ENCODE measurements at regions not wholly inside any gene's neighbourhood (a gene's known extent, or its start where the extent isn't known, plus 50 kb on each side); places are given as distances from the start of the nearest gene placed in this dataset.
"Not testable (repeated sequence)": the region's sequence is repeated elsewhere in the genome, so short reads cannot be mapped to it uniquely, and the experiment has no call there.

- Histone ChIP-seq H3K4me2 (ENCODE audit: unreplicated experiment) (no peak overlapping the region), H3F3A (ENCODE audit: insufficient read depth) (no peaks in the 10 kb centered on the region), H3K4me3 (no peak overlapping the region), H3K27me3 (replicated peaks; ENCODE audit: insufficient read depth) (no peaks in the 10 kb centered on the region), H3K9me2 (ENCODE audit: insufficient read depth) (no peaks in the 10 kb centered on the region), H3K4me1 (ENCODE audit: insufficient read depth) (no peaks in the 10 kb centered on the region), H2AFZ (no peak overlapping the region), H3K9me3 (ENCODE audit: low read depth) (no peaks in the 10 kb centered on the region), H4K20me1 (ENCODE audit: insufficient read depth) (no peaks in the 10 kb centered on the region), H3K27ac (no peak overlapping the region), H3K79me2 (ENCODE audit: insufficient read depth) (no peaks in the 10 kb centered on the region), H3K36me3 (ENCODE audit: low read depth) (no peaks in the 10 kb centered on the region), H3K9ac (no peak overlapping the region)
- WGBS, 2 experiments (ENCODE audit: low coverage in 1 of 2, low lambda C conversion rate in 2 of 2, missing lambda C conversion rate in 2 of 2), result 18 to 26% methylated on average over 2 of the region's 2 CpGs
- DNase-seq, result no peak
- in situ Hi-C loops (cut with MboI), result no loop called here
- TF ChIP-seq EZH2phosphoT487 (IDR thresholded peaks at IDR 0.05; ENCODE audit: insufficient read depth, low read depth), result no peak
- TF ChIP-seq EZH2 (IDR thresholded peaks at IDR 0.05; ENCODE audit: insufficient read depth, poor library complexity, severe bottlenecking), result no peak
Measured at GRCh38 chr4:66741081-66741480, 804.2 kb downstream of the CENPC start.

- TF ChIP-seq EZH2 (IDR thresholded peaks at IDR 0.05; ENCODE audit: insufficient read depth, poor library complexity, severe bottlenecking) (no peak), EZH2phosphoT487 (IDR thresholded peaks at IDR 0.05; ENCODE audit: insufficient read depth, low read depth) (no peak)
- WGBS, 2 experiments (ENCODE audit: low coverage in 1 of 2, low lambda C conversion rate in 2 of 2, missing lambda C conversion rate in 2 of 2), result 11 to 19% methylated on average over 3 of the region's 3 CpGs
- no peak for DNase-seq
Measured at GRCh38 chr4:66736606-66737005, 808.7 kb downstream of the CENPC start.

GRCh38 chr4:66728280-66728679, 817.0 kb downstream of the CENPC start:
- no peak overlapping the region for H3K4me2 ChIP-seq (ENCODE audit: unreplicated experiment)
- H3K9ac ChIP-seq, result no peak overlapping the region
- H3K36me3 ChIP-seq (ENCODE audit: low read depth), result no peaks in the 10 kb centered on the region
- no peaks in the 10 kb centered on the region for H3K9me3 ChIP-seq (ENCODE audit: low read depth)
- H3K27ac ChIP-seq, result no peak overlapping the region
- no peak overlapping the region for H2AFZ ChIP-seq
- no peak overlapping the region for H3K4me3 ChIP-seq
- WGBS, 2 experiments (ENCODE audit: low coverage in 1 of 2, low lambda C conversion rate in 2 of 2, missing lambda C conversion rate in 2 of 2), result 3 to 17% methylated on average over 2 of the region's 2 CpGs
- H3K9me2 ChIP-seq (ENCODE audit: insufficient read depth), result no peaks in the 10 kb centered on the region
- no peaks in the 10 kb centered on the region for H3K27me3 ChIP-seq (replicated peaks; ENCODE audit: insufficient read depth)
- in situ Hi-C loops (cut with MboI), result no loop called here
- no peaks in the 10 kb centered on the region for H3F3A ChIP-seq (ENCODE audit: insufficient read depth)
- H3K4me1 ChIP-seq (ENCODE audit: insufficient read depth), result no peaks in the 10 kb centered on the region
- H4K20me1 ChIP-seq (ENCODE audit: insufficient read depth), result no peaks in the 10 kb centered on the region
- no peaks in the 10 kb centered on the region for H3K79me2 ChIP-seq (ENCODE audit: insufficient read depth)
- no peak for DNase-seq
- TF ChIP-seq EZH2 (IDR thresholded peaks at IDR 0.05; ENCODE audit: insufficient read depth, poor library complexity, severe bottlenecking) (no peak), EZH2phosphoT487 (IDR thresholded peaks at IDR 0.05; ENCODE audit: insufficient read depth, low read depth) (no peak)

More at GRCh38 chr4:66736606-66737005, 808.7 kb downstream of the CENPC start:
- no peaks in the 10 kb centered on the region for H3K36me3 ChIP-seq (ENCODE audit: low read depth)
- no peaks in the 10 kb centered on the region for H3K27me3 ChIP-seq (replicated peaks; ENCODE audit: insufficient read depth)
- H2AFZ ChIP-seq, result no peak overlapping the region
- no peaks in the 10 kb centered on the region for H3K9me3 ChIP-seq (ENCODE audit: low read depth)
- no peaks in the 10 kb centered on the region for H3K79me2 ChIP-seq (ENCODE audit: insufficient read depth)
- no peak overlapping the region for H3K27ac ChIP-seq
- no peaks in the 10 kb centered on the region for H4K20me1 ChIP-seq (ENCODE audit: insufficient read depth)
- H3K9ac ChIP-seq, result no peak overlapping the region
- H3K4me3 ChIP-seq, result no peak overlapping the region
- H3K9me2 ChIP-seq (ENCODE audit: insufficient read depth), result no peaks in the 10 kb centered on the region
- in situ Hi-C loops (cut with MboI), result no loop called here
- H3K4me1 ChIP-seq (ENCODE audit: insufficient read depth), result no peaks in the 10 kb centered on the region
- H3F3A ChIP-seq (ENCODE audit: insufficient read depth), result no peaks in the 10 kb centered on the region
- H3K4me2 ChIP-seq (ENCODE audit: unreplicated experiment), result no peak overlapping the region

- H3K36me3 ChIP-seq (ENCODE audit: low read depth); DNase-seq; H3K4me2 ChIP-seq (ENCODE audit: unreplicated experiment); H3K79me2 ChIP-seq (ENCODE audit: insufficient read depth); H3K9me2 ChIP-seq (ENCODE audit: insufficient read depth); H3F3A ChIP-seq (ENCODE audit: insufficient read depth); H3K27ac ChIP-seq; H3K9ac ChIP-seq; in situ Hi-C loops (cut with MboI); H3K4me1 ChIP-seq (ENCODE audit: insufficient read depth); H3K9me3 ChIP-seq (ENCODE audit: low read depth); H3K27me3 ChIP-seq (replicated peaks; ENCODE audit: insufficient read depth); H2AFZ ChIP-seq; H4K20me1 ChIP-seq (ENCODE audit: insufficient read depth); H3K4me3 ChIP-seq: not testable (repeated sequence)
- 63 to 66% methylated on average over 9 to 30 of the region's 30 CpGs for WGBS, 2 experiments (ENCODE audit: low coverage in 1 of 2, low lambda C conversion rate in 2 of 2, missing lambda C conversion rate in 2 of 2)
Measured at GRCh38 chr4:66712301-66712921, 832.9 kb downstream of the CENPC start.

GRCh38 chr4:66704243-66704642, 841.1 kb downstream of the CENPC start:
- no peaks in the 10 kb centered on the region for H3K9me3 ChIP-seq (ENCODE audit: low read depth)
- H4K20me1 ChIP-seq (ENCODE audit: insufficient read depth), result no peaks in the 10 kb centered on the region
- no peak overlapping the region for H3K27ac ChIP-seq
- TF ChIP-seq EZH2 (IDR thresholded peaks at IDR 0.05; ENCODE audit: insufficient read depth, poor library complexity, severe bottlenecking) (no peak), EZH2phosphoT487 (IDR thresholded peaks at IDR 0.05; ENCODE audit: insufficient read depth, low read depth) (no peak)
- no peak overlapping the region for H3K9ac ChIP-seq
- no peaks in the 10 kb centered on the region for H3K79me2 ChIP-seq (ENCODE audit: insufficient read depth)
- no peaks in the 10 kb centered on the region for H3K36me3 ChIP-seq (ENCODE audit: low read depth)
- H3K27me3 ChIP-seq (replicated peaks; ENCODE audit: insufficient read depth), result no peaks in the 10 kb centered on the region
- H3F3A ChIP-seq (ENCODE audit: insufficient read depth), result no peaks in the 10 kb centered on the region
- H3K4me1 ChIP-seq (ENCODE audit: insufficient read depth), result no peaks in the 10 kb centered on the region
- in situ Hi-C loops (cut with MboI), result no loop called here
- H3K4me2 ChIP-seq (ENCODE audit: unreplicated experiment), result no peak overlapping the region
- WGBS, 2 experiments (ENCODE audit: low coverage in 1 of 2, low lambda C conversion rate in 2 of 2, missing lambda C conversion rate in 2 of 2), result 28 to 38% methylated on average over 2 of the region's 2 CpGs
- H3K9me2 ChIP-seq (ENCODE audit: insufficient read depth), result no peaks in the 10 kb centered on the region
- no peak overlapping the region for H2AFZ ChIP-seq
- no peak overlapping the region for H3K4me3 ChIP-seq
- no peak for DNase-seq

All from GM23248 (cell line).